Activated T-helper 1 cell treated with anti-CD3 and anti-CD28 coated beads, Interleukin-12 subunit alpha, Interleukin-12 subunit beta, Interleukin-2, Interleukin-4 antibody, amounts not matched to agents 30 ng/mL and 10 ng/mL and 1 ng/mL, durations not matched to agents 14 hours and 24 hours and 36 hours (primary cell): ENCODE measurements at regions not wholly inside any gene's neighbourhood (a gene's known extent, or its start where the extent isn't known, plus 50 kb on each side); places are given as distances from the start of the nearest gene placed in this dataset.
"Not testable (repeated sequence)": the region's sequence is repeated elsewhere in the genome, so short reads cannot be mapped to it uniquely, and the experiment has no call there.

Source experiments
- DNase-seq: peaks from one replicate; pipeline ENCODE4 v3.0.0; 2021; ENCODE audit warnings: low spot score
- H3K27ac Mint-ChIP-seq: one replicate; pipeline ENCODE4 v1.8.0; 2021; ENCODE audit warnings: mild to moderate bottlenecking, mixed read lengths
- H3K27me3 Mint-ChIP-seq: one replicate; pipeline ENCODE4 v1.8.0; 2022; ENCODE audit warnings: mild to moderate bottlenecking, moderate library complexity, mixed read lengths; ENCODE audit not compliant: insufficient read depth
- H3K36me3 Mint-ChIP-seq: one replicate; pipeline ENCODE4 v1.8.0; 2021; ENCODE audit warnings: low read depth, mixed read lengths
- H3K4me1 Mint-ChIP-seq: one replicate; pipeline ENCODE4 v1.8.0; 2021; ENCODE audit warnings: low read depth, mixed read lengths
- H3K4me3 Mint-ChIP-seq: one replicate; pipeline ENCODE4 v1.8.0; 2021; ENCODE audit warnings: mild to moderate bottlenecking, moderate library complexity, mixed read lengths
- H3K9me3 Mint-ChIP-seq: one replicate; pipeline ENCODE4 v1.8.0; 2021; ENCODE audit warnings: mixed read lengths
- intact Hi-C: fragments of 100-400 bp; cut with micrococcal nuclease; formaldehyde crosslinking; loops from one replicate; pipeline ENCODE4 v1.15.1; 2024

GRCh38 chr14:34059037-34059924 lies 108.4 kb upstream of the EGLN3 start:
- Mint-ChIP-seq H3K27ac (peak overlapping the region; percentile 58), H3K27me3 (peaks cover 4% of the 10 kb centered on the region), H3K4me1 (peaks cover 56% of the 10 kb centered on the region), H3K36me3 (no peaks in the 10 kb centered on the region), H3K9me3 (no peaks in the 10 kb centered on the region), H3K4me3 (peak overlapping the region; percentile 72)
- no peak for DNase-seq
- intact Hi-C loops, result loop anchor here (5.0 kb wide), 1 partner anchor 478 kb away; the partner anchor contains the start of gene EAPP

GRCh38 chr14:34058510-34058909 lies 107.6 kb upstream of the EGLN3 start:
- Mint-ChIP-seq H3K27ac (no peak overlapping the region), H3K36me3 (peaks cover 6% of the 10 kb centered on the region), H3K4me3 (no peak overlapping the region), H3K9me3 (no peaks in the 10 kb centered on the region), H3K4me1 (peaks cover 63% of the 10 kb centered on the region), H3K27me3 (peaks cover 4% of the 10 kb centered on the region)
- no peak for DNase-seq
- intact Hi-C loops, result loop anchor here (5.0 kb wide), 1 partner anchor 479 kb away; the partner anchor contains the start of gene EAPP

- Mint-ChIP-seq H3K27me3 (peaks cover 3% of the 10 kb centered on the region), H3K4me3 (no peak overlapping the region), H3K36me3 (peaks cover 13% of the 10 kb centered on the region), H3K4me1 (peaks cover 80% of the 10 kb centered on the region), H3K27ac (no peak overlapping the region), H3K9me3 (peaks cover 6% of the 10 kb centered on the region)
- intact Hi-C loops, result loop anchor here (5.0 kb wide), 1 partner anchor 481 kb away; the partner anchor contains the start of gene EAPP
- DNase-seq, result no peak
Observed at GRCh38 chr14:34056046-34056445, 105.2 kb upstream of the EGLN3 start.

GRCh38 chr14:34055157-34055950 lies 104.5 kb upstream of the EGLN3 start:
- intact Hi-C loops, result loop anchor here (5.0 kb wide), 1 partner anchor 482 kb away; the partner anchor contains the start of gene EAPP
- H3K4me1 Mint-ChIP-seq, result peaks cover 80% of the 10 kb centered on the region
- peaks cover 3% of the 10 kb centered on the region for H3K27me3 Mint-ChIP-seq

GRCh38 chr14:34053666-34054065 lies 102.8 kb upstream of the EGLN3 start:
- H3K4me1 Mint-ChIP-seq, result peaks cover 86% of the 10 kb centered on the region
- peaks cover 12% of the 10 kb centered on the region for H3K9me3 Mint-ChIP-seq

More at GRCh38 chr14:34055157-34055950, 104.5 kb upstream of the EGLN3 start:
- no peak for DNase-seq
- H3K27ac Mint-ChIP-seq, result peak overlapping the region; percentile 14
- peak overlapping the region; percentile 7 for H3K4me3 Mint-ChIP-seq
- peaks cover 12% of the 10 kb centered on the region for H3K9me3 Mint-ChIP-seq
- peaks cover 20% of the 10 kb centered on the region for H3K36me3 Mint-ChIP-seq

GRCh38 chr14:34052658-34053014 lies 101.8 kb upstream of the EGLN3 start:
- no peak overlapping the region for H3K4me3 Mint-ChIP-seq
- peaks cover 84% of the 10 kb centered on the region for H3K4me1 Mint-ChIP-seq
- H3K36me3 Mint-ChIP-seq, result peaks cover 23% of the 10 kb centered on the region
- H3K27me3 Mint-ChIP-seq, result peaks cover 3% of the 10 kb centered on the region
- DNase-seq, result no peak
- H3K27ac Mint-ChIP-seq, result no peak overlapping the region
- peaks cover 12% of the 10 kb centered on the region for H3K9me3 Mint-ChIP-seq
- intact Hi-C loops, result loop anchor here (1.0 kb wide), 1 partner anchor 9 kb away; no protein-coding TSS in a partner anchor

More at GRCh38 chr14:34053666-34054065, 102.8 kb upstream of the EGLN3 start:
- H3K27ac Mint-ChIP-seq, result no peak overlapping the region
- intact Hi-C loops, result no loop called here
- no peak for DNase-seq
- peaks cover 3% of the 10 kb centered on the region for H3K27me3 Mint-ChIP-seq
- no peak overlapping the region for H3K4me3 Mint-ChIP-seq
- H3K36me3 Mint-ChIP-seq, result peaks cover 23% of the 10 kb centered on the region

- Mint-ChIP-seq H3K36me3 (peaks cover 23% of the 10 kb centered on the region), H3K4me1 (peaks cover 84% of the 10 kb centered on the region), H3K27ac (peak overlapping the region; percentile 62), H3K27me3 (peaks cover 3% of the 10 kb centered on the region), H3K9me3 (peaks cover 12% of the 10 kb centered on the region), H3K4me3 (peak overlapping the region; percentile 32)
- DNase-seq, result no peak
- intact Hi-C loops, result loop anchor here (1.0 kb wide), 1 partner anchor 9 kb away; no protein-coding TSS in a partner anchor
Observed at GRCh38 chr14:34051966-34052657, 101.2 kb upstream of the EGLN3 start.

- peaks cover 1% of the 10 kb centered on the region for H3K27me3 Mint-ChIP-seq
- no peak overlapping the region for H3K27ac Mint-ChIP-seq
Observed at GRCh38 chr14:34050606-34051005, 99.7 kb upstream of the EGLN3 start.

GRCh38 chr14:34049790-34050189 lies 98.9 kb upstream of the EGLN3 start:
- no peak for DNase-seq
- intact Hi-C loops, result loop anchor here (10.0 kb wide), 4 partner anchors 45 to 1975 kb away; partner anchors contain the start of genes ARHGAP5 and SPTSSA
- Mint-ChIP-seq H3K27ac (no peak overlapping the region), H3K9me3 (peaks cover 12% of the 10 kb centered on the region), H3K4me3 (no peak overlapping the region), H3K27me3 (peaks cover 1% of the 10 kb centered on the region), H3K4me1 (peaks cover 77% of the 10 kb centered on the region), H3K36me3 (peaks cover 23% of the 10 kb centered on the region)

More at GRCh38 chr14:34050606-34051005, 99.7 kb upstream of the EGLN3 start:
- intact Hi-C loops, result no loop called here
- Mint-ChIP-seq H3K36me3 (peaks cover 23% of the 10 kb centered on the region), H3K4me1 (peaks cover 83% of the 10 kb centered on the region), H3K4me3 (no peak overlapping the region), H3K9me3 (peaks cover 12% of the 10 kb centered on the region)
- no peak for DNase-seq

GRCh38 chr14:34049187-34049586 lies 98.3 kb upstream of the EGLN3 start:
- Mint-ChIP-seq H3K9me3 (peaks cover 15% of the 10 kb centered on the region), H3K4me1 (peaks cover 77% of the 10 kb centered on the region)
- intact Hi-C loops, result loop anchor here (10.0 kb wide), 4 partner anchors 46 to 1974 kb away; partner anchors contain the start of genes ARHGAP5 and SPTSSA

GRCh38 chr14:34046799-34047520 lies 96.1 kb upstream of the EGLN3 start:
- no peak for DNase-seq
- peaks cover 77% of the 10 kb centered on the region for H3K4me1 Mint-ChIP-seq
- peak overlapping the region; percentile 9 for H3K27ac Mint-ChIP-seq
- H3K4me3 Mint-ChIP-seq, result no peak overlapping the region
- no peaks in the 10 kb centered on the region for H3K27me3 Mint-ChIP-seq
- H3K9me3 Mint-ChIP-seq, result peaks cover 16% of the 10 kb centered on the region
- H3K36me3 Mint-ChIP-seq, result peaks cover 21% of the 10 kb centered on the region
- intact Hi-C loops, result loop anchor here (10.0 kb wide), 4 partner anchors 48 to 1972 kb away; partner anchors contain the start of genes ARHGAP5 and SPTSSA

More at GRCh38 chr14:34049187-34049586, 98.3 kb upstream of the EGLN3 start:
- not testable (repeated sequence) for H3K27ac Mint-ChIP-seq, H3K4me3 Mint-ChIP-seq, H3K27me3 Mint-ChIP-seq, DNase-seq
- peaks cover 22% of the 10 kb centered on the region for H3K36me3 Mint-ChIP-seq
